Stimulated activated CD4-positive, alpha-beta T cell treated with anti-CD3 and anti-CD28 coated beads, Interleukin-4, amount 100 ng/mL, for 48 hours (primary cell): ENCODE measurements at regions not wholly inside any gene's neighbourhood (a gene's known extent, or its start where the extent isn't known, plus 50 kb on each side); places are given as distances from the start of the nearest gene placed in this dataset.
"Not testable (repeated sequence)": the region's sequence is repeated elsewhere in the genome, so short reads cannot be mapped to it uniquely, and the experiment has no call there.

ENCODE experiments used
- DNase-seq, 2 donors: peaks; one replicate each; pipeline ENCODE4 v3.0.0-alpha.2; 2020; ENCODE audit warnings: low read depth in 2 of 2

- no peak for DNase-seq
Observed at GRCh38 chr7:119842786-119843185, 430.2 kb upstream of the KCND2 start.

- no peak for DNase-seq
Observed at GRCh38 chr7:119861385-119861784, 411.6 kb upstream of the KCND2 start.

GRCh38 chr7:119868387-119868786 is 404.6 kb upstream of the KCND2 start:
- no peak for DNase-seq

GRCh38 chr7:119879835-119880234 is 393.1 kb upstream of the KCND2 start:
- DNase-seq = no peak

GRCh38 chr7:119886007-119886406 is 387.0 kb upstream of the KCND2 start:
- no peak for DNase-seq

- not testable (repeated sequence) for DNase-seq
Observed at GRCh38 chr7:119886525-119886924, 386.4 kb upstream of the KCND2 start.

- DNase-seq = no peak
Observed at GRCh38 chr7:119888251-119888650, 384.7 kb upstream of the KCND2 start.

GRCh38 chr7:119890631-119891030 is 382.3 kb upstream of the KCND2 start:
- no peak for DNase-seq

GRCh38 chr7:119895320-119895719 is 377.7 kb upstream of the KCND2 start:
- no peak for DNase-seq

GRCh38 chr7:119896386-119896785 is 376.6 kb upstream of the KCND2 start:
- DNase-seq = no peak

- DNase-seq = no peak
Observed at GRCh38 chr7:119900996-119901672, 371.8 kb upstream of the KCND2 start.

GRCh38 chr7:119903085-119903484 is 369.9 kb upstream of the KCND2 start:
- no peak for DNase-seq

GRCh38 chr7:119905495-119905894 is 367.5 kb upstream of the KCND2 start:
- DNase-seq = no peak

- no peak for DNase-seq
Observed at GRCh38 chr7:119908948-119909347, 364.0 kb upstream of the KCND2 start.

GRCh38 chr7:119914119-119914518 is 358.9 kb upstream of the KCND2 start:
- DNase-seq = not testable (repeated sequence)

GRCh38 chr7:119916501-119916900 is 356.5 kb upstream of the KCND2 start:
- DNase-seq = no peak

- DNase-seq = no peak
Observed at GRCh38 chr7:119918185-119918584, 354.8 kb upstream of the KCND2 start.

- DNase-seq = no peak
Observed at GRCh38 chr7:119919986-119920385, 353.0 kb upstream of the KCND2 start.

GRCh38 chr7:119925581-119926289 is 347.2 kb upstream of the KCND2 start:
- DNase-seq = no peak

GRCh38 chr7:119929891-119930290 is 343.1 kb upstream of the KCND2 start:
- DNase-seq = no peak

GRCh38 chr7:119931230-119931824 is 341.6 kb upstream of the KCND2 start:
- no peak for DNase-seq

GRCh38 chr7:119935418-119936025 is 337.5 kb upstream of the KCND2 start:
- DNase-seq = no peak

GRCh38 chr7:119936836-119937235 is 336.1 kb upstream of the KCND2 start:
- DNase-seq = no peak
